Transverse colon (tissue), 4 donors: ENCODE measurements at regions not wholly inside any gene's neighbourhood (a gene's known extent, or its start where the extent isn't known, plus 50 kb on each side); places are given as distances from the start of the nearest gene placed in this dataset.

Experiments
- CTCF ChIP-seq, 5 experiments: fragments of 200-600 bp in 3 of 5; fragments of 450-650 bp in 2 of 5; sonication (generic) in 3 of 5; IDR thresholded peaks; 1 replicate in 2 of 5; 2 replicates in 3 of 5; pipeline ENCODE4 v1.5.1; 2016 to 2017; ENCODE audit warnings: antibody characterized with exemption in 5 of 5, inconsistent platforms in 3 of 5, mild to moderate bottlenecking in 2 of 5, moderate library complexity in 1 of 5
- POLR2AphosphoS5 ChIP-seq, 3 donors: sonication (generic); formaldehyde crosslinking; IDR thresholded peaks; one replicate each; pipeline ENCODE4 v1.6.1; 2016; ENCODE audit warnings: antibody characterized with exemption in 3 of 3

- TF ChIP-seq CTCF (IDR thresholded peaks at IDR 0.05) (no peak), POLR2AphosphoS5 (IDR thresholded peaks at IDR 0.05) (no peak)
Observed at GRCh38 chr6:91788501-91788900, 1201.6 kb upstream of the MAP3K7 start.
